GM12874 (cell line): ENCODE measurements at regions not wholly inside any gene's neighbourhood (a gene's known extent, or its start where the extent isn't known, plus 50 kb on each side); places are given as distances from the start of the nearest gene placed in this dataset.

Source experiments
- TF ChIP-seq, protein P1 (sequence below): IDR thresholded peaks from 2 replicates; pipeline ENCODE4 v1.5.1; 2011; ENCODE audit warnings: low read depth, mild to moderate bottlenecking, control low read depth, low read length, moderate library complexity; ENCODE audit not compliant: insufficient read depth

GRCh38 chr1:96361961-96362360, 359.6 kb upstream of the PTBP2 start:
- TF ChIP-seq, protein P1, sequence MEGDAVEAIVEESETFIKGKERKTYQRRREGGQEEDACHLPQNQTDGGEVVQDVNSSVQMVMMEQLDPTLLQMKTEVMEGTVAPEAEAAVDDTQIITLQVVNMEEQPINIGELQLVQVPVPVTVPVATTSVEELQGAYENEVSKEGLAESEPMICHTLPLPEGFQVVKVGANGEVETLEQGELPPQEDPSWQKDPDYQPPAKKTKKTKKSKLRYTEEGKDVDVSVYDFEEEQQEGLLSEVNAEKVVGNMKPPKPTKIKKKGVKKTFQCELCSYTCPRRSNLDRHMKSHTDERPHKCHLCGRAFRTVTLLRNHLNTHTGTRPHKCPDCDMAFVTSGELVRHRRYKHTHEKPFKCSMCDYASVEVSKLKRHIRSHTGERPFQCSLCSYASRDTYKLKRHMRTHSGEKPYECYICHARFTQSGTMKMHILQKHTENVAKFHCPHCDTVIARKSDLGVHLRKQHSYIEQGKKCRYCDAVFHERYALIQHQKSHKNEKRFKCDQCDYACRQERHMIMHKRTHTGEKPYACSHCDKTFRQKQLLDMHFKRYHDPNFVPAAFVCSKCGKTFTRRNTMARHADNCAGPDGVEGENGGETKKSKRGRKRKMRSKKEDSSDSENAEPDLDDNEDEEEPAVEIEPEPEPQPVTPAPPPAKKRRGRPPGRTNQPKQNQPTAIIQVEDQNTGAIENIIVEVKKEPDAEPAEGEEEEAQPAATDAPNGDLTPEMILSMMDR: no peak

GRCh38 chr1:96362623-96363022, 359.0 kb upstream of the PTBP2 start:
- TF ChIP-seq, protein P1: no peak

DNA sequence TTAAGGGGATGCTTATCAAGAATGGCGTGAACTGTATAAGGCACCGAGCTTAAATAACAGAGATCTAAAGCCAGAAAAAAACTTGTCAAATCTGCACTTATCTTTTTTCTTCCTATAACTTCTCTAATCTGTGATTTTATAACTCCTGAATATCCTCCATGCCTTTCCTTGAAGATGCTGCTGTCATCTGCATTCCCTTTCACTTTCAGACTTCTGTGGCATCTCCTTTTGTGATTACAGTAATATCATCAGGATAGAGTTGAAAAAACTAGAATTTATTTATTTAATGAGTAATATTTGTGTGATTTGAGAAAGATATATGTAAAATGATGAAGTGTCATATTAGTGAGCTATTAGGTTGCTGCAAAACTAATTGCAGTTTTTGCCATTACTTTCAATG, 357.8 kb upstream of the PTBP2 start:
- TF ChIP-seq, protein P1: no peak

GRCh38 chr1:96364576-96364975, 357.0 kb upstream of the PTBP2 start:
- TF ChIP-seq, protein P1: no peak

DNA sequence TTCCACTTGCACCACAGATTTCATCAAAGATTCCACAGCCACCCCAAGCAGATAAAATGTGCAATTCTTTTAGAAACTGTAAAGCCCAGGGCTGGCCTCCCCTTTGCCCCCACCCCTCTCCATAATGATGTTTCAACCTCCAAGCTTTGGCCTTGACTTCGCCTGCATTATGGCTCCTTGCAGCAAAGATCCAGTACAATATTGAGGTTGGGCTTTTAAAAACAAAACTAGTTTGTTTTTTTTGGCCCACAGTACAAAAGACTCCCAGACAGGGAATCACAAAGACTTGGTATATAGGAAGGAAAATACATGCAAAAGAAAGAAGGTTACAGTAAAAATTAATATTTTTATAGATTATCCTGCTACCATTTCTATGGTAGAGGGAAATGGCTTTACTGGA, 356.5 kb upstream of the PTBP2 start:
- TF ChIP-seq, protein P1: no peak

GRCh38 chr1:96365596-96366390, 355.8 kb upstream of the PTBP2 start:
- TF ChIP-seq, protein P1: no peak

- TF ChIP-seq, protein P1: no peak
Observed at GRCh38 chr1:96366516-96366915, 355.1 kb upstream of the PTBP2 start.
